NCI-H2196 treated with DMSO at 0.1 percent for 48 hours (cell line): ENCODE measurements at regions not wholly inside any gene's neighbourhood (a gene's known extent, or its start where the extent isn't known, plus 50 kb on each side); places are given as distances from the start of the nearest gene placed in this dataset.
"Not testable (repeated sequence)": the region's sequence is repeated elsewhere in the genome, so short reads cannot be mapped to it uniquely, and the experiment has no call there.

Source experiments
- DNase-seq: peaks from one replicate; lab custom pipeline; 2025; ENCODE audit not compliant: unreplicated experiment; lab: John Stamatoyannopoulos, UW

DNA sequence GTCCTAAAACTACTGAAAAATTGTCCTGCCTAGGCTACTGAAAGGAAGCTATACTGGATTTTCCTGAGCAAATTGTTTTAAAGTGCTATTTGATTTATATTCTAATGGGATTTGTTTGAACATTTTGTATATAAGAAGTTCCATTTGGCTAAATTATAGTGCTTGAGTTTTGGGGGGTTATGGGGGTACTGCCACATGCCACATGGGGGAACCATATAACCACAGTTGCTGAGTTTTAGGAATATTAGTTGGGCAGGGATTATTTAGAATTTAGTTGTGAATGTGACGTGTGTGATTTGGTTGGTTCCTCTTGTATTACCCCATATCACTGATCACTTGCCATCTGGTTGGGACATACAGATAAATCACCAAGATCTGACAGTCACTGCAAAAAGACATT is 224.5 kb upstream of the TAPT1 start:
- no peak for DNase-seq

DNA sequence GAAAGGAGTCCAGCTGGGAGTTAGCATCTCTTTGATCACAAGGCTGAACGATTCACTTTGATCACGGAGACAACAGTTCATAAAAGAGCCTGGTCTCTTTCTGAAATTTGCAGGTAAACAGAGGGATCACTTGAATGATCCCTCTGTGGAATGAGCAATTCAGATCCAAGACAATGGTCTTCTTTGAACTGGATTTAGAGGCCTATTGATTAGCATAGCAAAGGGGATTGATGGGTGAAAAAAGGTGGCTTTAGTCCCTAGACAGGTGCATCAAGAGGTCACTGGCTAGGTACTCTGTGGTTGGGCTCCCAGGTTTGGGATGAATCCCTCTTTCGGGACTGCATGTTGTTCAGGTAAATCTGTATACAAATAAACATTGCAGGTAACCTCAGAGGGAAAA is 223.8 kb upstream of the TAPT1 start:
- DNase-seq, result no peak

DNA sequence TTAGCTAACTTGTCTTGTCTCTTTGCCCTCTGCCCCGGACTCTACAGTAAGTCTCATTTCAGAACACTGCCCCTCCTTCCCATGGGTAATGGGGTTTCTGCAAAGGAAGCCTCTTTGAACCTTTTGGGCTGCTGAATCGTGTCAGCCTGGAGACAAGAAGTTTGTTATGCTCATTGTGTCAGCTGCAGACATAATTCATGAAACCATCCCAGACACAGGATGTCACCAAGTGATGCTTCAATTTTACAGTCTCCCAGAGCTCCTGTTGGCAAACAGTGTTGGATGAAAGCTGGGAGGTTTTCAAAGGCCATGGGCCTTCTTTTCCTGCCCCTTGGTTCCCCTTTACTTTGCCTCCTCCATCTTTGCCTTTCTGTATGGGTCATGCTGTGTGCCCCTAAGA is 223.1 kb upstream of the TAPT1 start:
- no peak for DNase-seq

DNA sequence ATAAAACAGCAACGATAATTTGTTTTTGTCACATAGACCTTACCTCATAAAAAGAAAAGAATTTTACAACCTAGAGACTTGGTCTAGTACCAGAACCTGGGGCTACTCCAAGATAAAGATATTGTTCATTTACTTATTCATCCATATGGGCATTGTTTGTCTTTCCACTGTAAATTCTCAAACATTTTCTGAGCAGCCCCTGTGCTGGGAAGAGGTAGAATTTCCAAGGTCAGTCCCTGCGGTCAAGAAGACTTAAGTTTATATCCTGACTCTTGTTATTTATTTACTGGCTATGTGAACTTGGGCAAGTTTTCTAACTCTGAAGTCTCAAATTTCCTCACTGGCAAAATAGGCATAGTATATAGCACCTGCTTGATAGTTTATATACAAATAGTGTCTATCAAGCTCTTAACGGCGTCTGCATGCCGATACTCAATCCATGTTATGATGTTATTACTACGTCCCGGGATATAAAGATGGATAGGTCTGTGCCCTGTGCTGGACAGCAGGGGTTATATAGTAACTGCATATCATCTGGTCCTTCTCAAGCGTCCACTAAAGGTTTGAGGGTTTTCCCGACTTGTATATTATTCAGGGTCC is 222.1 kb upstream of the TAPT1 start:
- DNase-seq, result no peak

DNA sequence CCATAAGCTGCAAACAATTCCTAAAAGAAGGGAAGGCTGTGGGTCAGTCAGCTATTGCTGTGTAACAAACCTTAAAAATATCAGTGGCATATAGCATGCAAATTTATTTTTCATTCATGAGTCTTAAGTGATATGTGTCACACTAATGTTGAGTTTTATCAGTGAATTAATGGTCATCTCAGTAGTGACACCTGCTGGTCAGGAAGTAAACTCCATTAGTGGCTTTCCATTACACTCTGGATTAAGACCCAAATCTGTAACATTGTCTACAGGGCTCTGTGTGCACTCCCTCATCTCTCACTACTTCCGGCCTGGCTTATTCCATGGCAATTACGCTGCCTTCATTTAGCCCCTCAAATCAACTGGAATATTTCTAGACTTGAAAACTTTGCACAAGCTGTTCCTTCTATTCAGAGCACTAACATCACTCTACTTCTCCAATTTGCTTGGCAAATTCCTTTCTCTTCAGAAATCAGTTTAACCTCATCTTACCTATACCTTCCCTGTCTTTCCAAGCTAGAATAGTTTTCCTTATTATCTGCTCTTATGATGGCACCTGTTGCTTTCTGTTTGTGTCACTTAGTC is 217.3 kb upstream of the TAPT1 start:
- DNase-seq, result no peak

DNA sequence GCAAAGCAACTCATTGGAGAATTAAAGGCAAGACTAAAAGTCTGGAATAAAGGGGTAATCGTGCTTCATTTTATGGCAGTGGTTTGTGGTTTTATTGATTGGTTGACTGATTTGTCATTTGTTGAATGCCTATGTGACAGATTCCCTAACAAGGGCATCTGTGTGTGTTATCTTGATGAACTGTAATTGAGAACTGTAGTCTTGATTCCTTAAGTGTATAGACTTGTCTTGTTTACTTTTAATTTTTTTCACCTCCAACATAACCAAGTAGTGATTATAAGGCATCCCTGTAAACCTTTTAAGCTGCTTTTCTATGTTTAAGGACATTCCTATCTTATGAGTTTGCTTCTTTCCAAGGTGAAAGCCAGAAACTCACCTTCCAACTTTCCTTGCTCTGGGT is 216.0 kb upstream of the TAPT1 start:
- DNase-seq, result no peak

DNA sequence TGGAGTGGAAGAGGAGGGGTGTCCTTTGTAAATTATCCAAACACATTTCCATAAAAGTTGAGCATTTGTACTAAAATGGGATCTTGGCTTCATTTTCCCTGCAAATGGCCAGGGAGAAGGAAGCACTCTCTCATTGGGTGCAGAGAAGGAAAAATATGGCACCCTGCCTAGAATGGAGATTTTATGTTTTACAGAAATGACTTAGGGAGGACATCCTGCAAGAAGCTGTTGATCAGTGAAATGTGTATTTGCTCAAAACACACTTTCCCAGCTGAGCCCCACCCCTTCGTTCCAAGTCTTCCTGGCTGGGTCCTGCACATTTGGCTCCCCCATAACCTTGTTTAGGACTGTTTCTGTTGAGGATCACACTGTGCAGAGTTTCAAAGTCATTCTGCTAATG is 213.5 kb upstream of the TAPT1 start:
- no peak for DNase-seq

DNA sequence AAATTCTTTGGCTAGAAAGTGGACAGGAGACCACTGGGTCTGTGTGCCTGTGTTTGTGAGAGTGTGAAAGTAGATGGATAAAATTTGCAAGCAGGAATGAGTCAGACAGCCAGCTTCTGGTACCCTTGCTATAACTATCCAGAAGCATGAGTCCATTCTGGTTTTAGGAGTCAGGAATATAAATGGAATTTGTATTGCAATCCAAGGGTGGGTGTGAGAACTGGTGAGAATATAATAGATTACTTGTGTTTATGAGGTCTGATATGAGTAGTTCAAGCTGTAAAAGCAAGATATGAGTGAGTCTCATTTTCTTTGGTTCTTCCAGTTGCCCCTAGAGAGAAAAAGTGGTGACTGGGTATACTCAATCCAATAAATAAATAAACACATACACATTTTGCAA is 212.7 kb upstream of the TAPT1 start:
- DNase-seq, result no peak

DNA sequence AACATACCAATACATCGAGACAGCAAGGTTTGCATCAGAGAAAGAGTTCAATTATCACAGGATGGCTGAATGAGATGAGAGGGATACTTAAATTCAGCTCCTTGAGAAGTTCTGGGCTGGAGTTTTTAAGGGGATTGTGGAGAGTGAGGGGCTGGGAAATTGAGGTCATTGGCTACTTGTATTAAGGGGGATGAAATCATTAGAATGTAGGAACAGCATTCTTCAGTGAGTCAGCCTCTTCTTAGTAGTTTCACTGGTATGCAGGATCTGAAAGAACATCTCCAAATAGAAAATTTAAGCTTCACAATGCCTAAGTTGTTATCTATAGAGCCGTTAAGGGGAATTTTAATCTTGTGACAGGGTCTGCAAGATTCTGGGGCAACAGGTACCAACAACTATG is 211.6 kb upstream of the TAPT1 start:
- DNase-seq, result no peak

DNA sequence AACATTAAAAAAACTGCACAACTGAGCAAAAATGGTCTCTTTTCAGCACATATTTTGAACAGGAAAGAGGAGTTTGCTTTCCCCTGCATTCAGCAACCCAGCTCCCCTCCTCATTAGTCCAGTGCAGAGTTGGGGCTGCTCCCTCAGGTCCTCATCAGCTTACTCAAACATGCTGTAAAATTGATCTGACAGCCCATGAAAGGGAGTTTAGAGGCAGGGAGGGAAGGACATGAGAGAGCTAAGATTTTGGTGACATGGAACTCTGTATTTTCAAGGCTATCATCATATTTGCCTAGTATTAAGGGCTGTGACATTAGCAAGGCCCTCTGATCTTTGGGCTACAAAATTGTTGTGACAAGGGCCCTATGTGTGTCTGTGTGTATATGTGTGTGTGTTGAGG is 205.6 kb upstream of the TAPT1 start:
- no peak for DNase-seq

DNA sequence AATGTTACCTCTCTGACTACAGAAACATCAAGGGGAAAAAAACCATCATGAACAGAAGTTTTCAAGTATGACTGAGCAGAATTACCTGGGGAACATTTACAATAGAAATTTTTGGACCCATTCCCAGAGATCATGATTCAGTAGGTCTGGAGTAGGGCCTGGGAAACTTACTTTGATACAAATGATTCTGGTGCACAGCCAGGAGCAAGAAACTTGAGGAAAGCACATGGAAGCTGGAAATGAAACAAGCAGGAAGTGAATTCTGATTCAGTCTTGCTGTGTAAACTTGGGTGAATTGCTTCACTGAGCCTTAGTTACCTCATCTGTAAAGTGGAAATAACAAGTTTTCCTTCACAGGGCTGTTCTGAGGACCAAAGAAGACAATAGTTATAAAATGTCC is 192.5 kb upstream of the TAPT1 start:
- no peak for DNase-seq

DNA sequence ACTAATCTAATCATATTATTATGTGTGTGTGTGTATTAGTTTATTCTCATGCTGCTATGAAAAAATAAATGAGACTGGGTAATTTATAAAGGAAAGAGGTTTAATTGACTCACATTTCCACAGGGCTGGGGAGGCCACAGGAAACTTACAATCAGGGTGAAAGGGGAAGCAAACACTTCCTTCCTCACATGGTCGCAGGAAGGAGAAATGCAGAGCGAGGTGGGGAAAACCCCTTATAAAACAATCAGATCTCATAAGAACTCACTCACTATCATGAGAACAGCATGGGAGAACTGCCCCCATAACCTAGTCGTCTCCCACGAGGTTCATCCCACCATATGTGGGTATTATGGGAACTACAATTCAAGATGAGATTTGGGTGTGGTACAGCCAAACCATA is 190.9 kb upstream of the TAPT1 start:
- DNase-seq, result no peak

DNA sequence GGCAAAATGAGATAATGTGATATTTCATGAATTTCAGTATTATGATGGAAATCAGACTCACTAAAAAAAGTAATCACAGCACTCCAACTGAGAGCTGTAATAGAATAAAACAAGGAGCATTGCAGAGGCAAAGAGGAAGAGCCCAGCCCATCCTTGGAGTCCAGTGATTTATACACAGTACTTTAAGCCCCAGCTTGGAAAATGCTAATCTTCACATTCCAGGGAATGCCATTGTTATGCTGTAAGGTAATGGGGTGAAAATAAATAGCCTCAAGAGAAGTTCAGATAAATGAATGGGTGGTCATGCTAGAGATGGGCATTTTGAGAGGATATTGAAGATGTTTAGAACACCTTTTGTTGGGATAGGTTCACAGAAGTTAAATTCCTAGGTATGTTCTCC is 190.3 kb upstream of the TAPT1 start:
- no peak for DNase-seq

DNA sequence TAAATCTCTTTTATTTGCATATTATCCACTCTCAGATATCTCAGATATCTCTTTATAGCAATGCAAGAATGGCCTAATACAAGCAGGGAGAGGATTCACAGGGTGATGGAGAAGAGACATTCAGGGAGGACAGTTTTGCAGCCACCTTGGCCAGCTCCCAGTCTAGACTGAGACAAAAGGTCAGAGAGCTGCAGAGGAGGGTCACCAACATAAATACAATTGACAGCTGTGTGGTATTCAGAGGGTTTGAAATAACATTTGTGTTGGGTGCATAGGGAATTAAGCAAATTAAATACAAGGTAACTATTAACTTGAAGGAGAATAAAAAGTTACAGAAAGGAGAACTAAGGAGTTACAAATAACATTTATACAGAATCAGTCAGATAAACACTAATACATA is 189.5 kb upstream of the TAPT1 start:
- no peak for DNase-seq

DNA sequence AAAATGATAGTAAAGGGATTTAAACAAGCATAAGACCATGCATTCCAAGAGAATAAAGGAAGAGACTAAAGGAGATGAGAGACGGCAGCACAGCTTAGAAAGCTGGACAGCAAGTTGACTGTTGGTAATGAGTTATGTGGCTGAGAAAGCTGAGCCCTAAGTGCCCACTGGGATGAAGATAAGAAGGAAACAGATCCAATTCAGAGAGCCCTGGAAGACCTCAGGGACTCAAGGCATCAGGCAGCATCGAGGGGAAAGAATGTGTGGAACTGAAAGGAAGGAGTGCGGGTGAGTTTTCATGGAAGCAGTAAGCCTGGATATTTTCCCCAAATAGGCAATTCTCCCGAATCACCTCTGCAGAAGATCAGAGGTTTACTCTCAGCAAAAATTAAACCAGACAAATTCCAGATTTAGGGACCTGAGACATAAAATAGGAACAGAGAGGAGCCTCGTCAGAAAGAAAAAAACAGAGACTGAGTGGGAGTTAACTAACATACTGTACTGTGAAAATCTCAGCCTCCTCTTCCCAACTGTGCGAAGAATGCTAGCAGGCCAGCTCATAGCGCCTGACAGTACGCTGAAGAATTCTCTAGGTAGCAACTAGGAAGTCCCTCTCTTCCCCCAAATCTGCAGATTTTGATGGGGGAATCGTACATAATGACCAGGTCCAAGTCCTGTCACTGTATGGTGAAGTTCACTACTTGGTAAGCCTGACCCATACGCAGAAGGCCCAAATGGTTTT is 187.7 kb upstream of the TAPT1 start:
- DNase-seq, result no peak

DNA sequence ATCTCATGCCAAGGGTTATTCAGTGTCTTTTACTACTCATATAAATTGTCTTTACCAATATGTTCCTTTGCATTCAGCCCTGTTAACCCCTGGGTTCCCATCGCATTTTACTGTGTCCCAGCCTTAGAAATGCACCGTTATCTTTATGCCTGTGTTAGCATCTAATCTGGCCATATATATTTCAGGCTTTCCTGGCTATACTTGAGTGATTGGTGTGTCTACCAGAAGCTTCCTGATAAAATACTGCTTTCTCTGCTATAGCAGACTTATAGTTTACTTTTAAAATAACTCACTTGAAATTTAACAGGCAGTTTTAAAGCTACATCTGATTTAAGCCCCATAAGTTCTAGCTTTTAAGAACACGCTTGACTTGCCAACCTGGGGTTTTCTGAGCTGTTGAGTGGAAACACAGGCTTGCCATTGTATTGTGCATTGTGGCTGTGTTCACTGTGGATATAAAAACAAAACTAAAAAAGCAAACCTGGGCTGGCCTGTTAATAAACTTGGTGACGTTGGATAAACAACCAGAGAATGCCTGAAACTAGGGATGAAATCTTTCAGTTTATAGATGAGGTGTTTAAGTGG is 185.3 kb upstream of the TAPT1 start:
- no peak for DNase-seq

DNA sequence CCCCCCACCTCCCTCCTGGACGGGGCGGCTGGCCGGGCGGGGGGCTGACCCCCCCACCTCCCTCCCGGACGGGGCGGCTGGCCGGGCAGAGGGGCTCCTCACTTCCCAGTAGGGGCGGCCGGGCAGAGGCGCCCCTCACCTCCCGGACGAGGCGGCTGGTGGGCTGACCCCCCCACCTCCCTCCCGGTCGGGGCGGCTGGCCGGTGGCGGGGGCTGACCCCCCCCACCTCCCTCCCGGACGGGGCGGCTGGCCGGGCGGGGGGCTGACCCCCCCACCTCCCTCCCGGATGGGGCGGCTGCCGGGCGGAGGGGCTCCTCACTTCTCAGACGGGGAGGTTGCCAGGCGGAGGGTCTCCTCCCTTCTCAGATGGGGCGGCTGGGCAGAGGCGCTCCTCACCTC is 166.9 kb upstream of the TAPT1 start:
- not testable (repeated sequence) for DNase-seq

DNA sequence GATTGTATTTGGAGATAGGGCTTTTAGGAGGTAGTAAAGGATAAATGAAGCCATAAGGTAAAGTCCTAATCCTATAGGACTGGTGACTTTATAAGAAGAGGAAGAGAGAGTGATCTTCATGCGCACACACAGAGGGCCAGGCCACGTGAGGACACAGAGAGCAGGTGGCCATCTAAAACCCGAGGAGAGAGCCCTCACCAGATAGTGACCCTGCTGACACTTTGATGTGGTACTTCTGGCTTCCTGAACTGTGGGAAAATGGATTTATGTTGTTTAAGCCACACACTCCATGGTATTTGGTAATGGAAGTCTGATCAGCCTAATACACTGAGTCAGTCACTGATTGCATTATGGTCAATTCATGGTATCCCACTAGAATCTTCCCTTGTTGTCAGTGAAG is 164.9 kb upstream of the TAPT1 start:
- DNase-seq, result no peak

DNA sequence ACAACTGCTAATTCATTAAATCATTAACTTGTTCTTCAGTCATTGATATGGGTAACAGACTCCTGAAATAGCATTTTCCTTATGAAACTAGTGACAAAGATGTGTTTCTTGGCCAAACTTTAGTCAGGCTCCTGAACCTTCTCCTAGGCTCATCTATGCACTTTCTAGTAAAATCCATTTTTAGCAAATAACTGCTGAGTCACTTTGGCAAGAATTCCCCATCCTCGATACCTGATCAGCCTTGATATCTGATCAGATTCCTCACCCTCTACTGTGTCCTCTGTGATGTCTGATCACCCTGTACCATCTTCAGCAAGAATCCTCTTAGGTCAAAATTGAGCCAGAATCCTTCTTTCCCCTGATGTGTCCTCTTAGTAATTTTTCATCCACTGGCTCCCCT is 161.2 kb upstream of the TAPT1 start:
- no peak for DNase-seq

DNA sequence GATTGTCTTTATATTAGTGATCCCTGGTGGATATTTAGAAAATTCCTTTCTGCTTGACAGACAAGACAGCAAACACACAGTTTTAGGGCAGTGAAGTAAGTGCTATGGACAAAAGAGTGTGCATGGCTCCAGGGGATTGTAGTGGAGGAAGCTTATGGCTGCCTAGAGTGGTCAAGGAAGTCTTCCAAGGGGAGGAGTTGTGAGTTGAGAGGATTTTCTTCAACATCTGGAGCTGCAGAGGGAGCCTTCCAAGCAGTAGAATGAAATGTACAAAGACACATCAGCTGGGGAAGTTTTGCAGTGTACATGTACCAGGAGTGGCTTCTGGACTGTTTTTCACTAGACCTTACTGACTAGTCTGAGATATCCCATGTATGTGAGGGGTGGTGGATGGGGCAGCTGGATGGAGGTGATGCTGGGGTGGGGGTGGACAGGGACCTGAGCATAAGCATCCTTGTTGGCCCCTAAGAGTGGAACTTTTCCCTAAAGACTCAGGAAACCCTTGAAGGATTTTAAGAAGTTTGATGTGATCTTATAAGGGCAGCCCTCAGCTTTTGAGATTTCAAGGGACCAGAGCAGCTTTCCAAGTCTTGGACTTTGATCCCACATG is 160.5 kb upstream of the TAPT1 start:
- no peak for DNase-seq

DNA sequence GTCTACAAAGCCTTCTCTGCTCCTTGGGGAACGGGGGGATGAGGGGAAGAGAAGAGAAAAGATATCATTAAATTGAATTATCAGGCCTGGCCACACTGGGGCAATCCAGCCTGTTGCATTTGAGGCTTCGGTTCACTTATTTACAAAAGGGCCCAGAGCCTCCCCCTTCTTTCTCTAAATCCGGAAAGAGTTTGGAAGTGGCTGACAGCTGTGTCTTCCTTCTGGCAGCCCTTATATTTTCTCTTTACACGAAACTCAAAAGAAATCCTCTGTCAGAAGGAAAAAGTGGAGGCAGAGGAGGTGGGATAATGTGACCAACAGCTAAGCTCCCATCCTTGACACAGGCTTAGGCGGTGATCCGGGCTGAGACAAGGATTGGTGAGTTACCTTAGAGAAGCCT is 158.3 kb upstream of the TAPT1 start:
- no peak for DNase-seq

DNA sequence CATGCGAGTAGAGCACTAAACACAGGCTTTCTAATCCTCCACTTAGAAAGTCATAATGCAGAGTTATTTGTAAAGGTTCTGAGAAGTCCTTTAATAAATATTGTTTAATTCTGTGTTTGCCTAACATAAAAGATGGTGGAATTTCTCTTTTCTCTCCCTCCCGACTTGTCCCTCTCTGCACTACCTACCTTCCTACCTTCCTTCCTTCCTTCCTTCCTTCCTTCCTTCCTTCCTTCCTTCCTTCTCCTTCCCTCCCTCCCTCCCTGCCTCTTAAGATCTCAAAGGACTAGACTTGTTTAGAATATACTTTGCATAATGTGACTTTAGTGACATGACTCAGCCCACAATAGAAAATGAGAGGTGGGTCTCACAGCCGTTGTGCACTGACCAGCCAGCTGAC is 156.3 kb upstream of the TAPT1 start:
- no peak for DNase-seq
